TTC549 (cell line): ENCODE measurements at regions not wholly inside any gene's neighbourhood (a gene's known extent, or its start where the extent isn't known, plus 50 kb on each side); places are given as distances from the start of the nearest gene placed in this dataset.

Source experiments
- FAIRE-seq: peaks from 2 replicates; lab custom pipeline; 2012; peaks lifted over from hg19 to GRCh38; lab: Jason Lieb, UNC

GRCh38 chr2:238635647-238636051, 208.9 kb downstream of the ASB1 start:
- no peak for FAIRE-seq

DNA sequence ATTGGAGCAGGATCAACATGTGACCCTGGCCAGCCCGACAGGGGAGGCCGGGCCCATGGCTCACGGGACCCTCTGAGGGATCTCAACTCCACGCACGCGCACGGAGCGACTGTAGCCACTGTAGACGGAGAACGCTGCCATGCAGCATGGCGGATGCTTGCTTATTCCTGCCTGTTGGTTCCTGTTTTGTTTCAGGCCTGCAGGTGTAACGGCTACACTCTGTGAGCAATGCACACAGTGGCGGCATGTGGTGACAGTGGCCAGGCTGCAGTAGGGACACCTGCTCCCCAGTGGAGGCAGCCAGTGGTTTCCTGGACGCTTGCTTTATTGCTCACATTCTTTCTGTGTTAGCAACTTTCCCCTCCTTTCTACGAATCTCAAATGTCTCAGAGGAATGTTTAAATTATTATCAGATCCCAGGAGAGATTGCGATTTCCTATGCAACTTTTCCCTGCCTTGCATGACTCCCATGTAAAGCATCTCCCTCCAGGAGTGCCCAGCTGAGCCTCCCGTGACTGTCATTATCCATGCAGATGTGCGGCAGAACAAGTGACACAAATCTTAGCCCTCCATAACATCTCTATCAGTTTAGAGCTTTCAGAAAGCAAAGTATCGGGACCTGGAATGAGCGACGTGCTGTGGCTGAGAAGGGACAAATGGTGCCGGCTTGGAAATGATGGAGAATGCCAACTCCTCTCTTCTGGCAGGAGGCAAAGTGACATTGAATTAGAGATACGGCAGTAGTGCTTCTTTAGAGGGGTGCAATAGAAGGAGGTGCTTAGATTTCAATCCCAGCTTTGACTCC, 209.7 kb downstream of the ASB1 start:
- no peak for FAIRE-seq

GRCh38 chr2:238638100-238638981, 209.5 kb upstream of the TWIST2 start:
- FAIRE-seq, result no peak

DNA sequence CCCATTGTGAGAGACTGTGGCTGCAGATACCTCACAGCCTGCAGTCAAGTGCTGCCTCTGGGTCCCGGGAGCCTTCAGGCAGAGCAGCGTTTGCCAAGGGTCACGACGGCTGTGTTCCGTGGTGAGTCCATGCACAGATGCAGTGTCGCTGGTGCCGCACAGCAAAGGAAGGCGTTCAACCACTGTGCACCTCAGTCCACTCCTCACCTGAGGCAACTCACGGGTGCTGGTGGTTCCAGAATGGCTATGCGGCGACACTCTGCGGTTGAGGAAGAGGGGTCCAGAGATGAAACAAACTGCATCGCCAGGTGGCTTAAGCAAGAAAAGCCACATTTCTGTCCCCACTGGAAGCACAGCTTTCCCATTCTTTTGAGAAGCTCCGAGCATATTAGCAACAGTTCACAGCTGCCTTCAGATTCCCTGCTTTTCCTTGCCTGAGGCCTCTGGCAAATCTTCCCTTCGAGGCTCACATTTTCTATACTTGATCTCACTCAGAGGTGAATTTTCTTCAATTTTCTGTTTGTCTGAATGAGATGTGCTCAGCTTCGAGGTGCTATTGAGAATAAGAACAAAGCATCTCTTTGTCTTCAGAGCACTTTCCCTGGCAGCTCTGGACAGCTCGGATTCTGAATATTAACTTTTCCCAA, 208.8 kb upstream of the TWIST2 start:
- FAIRE-seq, result no peak

- no peak for FAIRE-seq
Measured at GRCh38 chr2:238640486-238640885, 207.4 kb upstream of the TWIST2 start.

DNA sequence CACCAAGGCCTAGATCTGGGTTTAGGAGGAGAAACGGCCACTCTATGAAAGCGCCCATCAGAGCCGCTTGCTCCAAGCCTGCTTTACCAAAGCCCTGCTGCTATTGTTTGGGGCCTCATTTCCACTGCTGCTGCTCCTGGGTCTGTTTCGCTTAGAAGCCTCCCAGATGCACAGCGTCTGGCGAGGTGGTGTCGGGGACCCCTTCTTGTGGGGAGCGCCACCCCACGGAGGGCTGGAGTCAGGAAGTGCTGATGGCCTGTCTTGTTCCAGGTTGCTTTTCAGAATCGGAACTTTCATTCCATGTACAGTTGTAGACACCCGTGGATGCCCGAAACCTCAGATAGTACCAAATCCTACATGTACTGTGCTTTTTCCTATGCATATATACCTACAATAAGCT, 204.9 kb upstream of the TWIST2 start:
- FAIRE-seq, result no peak

DNA sequence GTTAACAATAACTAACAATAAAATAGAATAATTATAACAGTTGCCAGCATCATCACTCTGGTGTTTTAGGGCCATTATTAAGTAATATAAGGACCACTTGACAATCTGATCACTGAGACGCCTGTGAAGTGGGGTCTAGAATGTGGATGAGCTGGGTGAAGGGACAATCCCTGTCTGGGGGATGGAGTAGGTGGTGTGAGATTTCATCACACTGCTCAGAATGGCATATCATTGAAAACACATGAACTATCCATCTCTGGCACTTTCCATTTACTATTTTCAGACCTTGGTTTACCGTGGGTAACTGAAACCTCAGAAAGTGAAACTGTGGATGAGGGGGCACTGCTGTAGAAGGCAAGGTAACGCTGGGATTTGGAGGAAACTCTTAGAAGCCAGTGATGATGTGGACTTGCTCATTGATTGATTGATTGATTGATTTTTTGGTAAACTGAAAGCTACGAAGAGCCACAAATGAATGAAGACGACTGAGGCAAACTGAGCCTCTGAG, 204.4 kb upstream of the TWIST2 start:
- FAIRE-seq, result no peak

- no peak for FAIRE-seq
Measured at GRCh38 chr2:238644095-238645081, 203.5 kb upstream of the TWIST2 start.

DNA sequence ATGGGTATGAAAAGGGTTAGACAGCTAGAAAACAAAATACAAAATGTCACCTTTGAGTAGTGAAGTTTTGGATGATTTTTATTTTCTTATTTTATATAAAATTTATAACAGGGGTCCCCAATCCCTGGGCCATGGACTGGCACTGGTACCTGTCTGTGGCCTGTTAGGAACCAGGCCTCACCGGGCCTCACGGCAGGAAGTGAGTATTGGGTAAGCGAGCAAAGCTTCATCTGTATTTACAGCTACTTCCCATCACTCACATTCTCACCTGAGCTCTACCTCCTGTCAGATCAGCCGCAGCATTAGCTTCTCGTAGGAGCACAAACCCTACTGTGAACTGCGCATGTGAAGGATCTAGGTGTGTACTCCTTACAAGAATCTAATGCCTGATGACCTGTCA, 202.8 kb upstream of the TWIST2 start:
- FAIRE-seq, result no peak

DNA sequence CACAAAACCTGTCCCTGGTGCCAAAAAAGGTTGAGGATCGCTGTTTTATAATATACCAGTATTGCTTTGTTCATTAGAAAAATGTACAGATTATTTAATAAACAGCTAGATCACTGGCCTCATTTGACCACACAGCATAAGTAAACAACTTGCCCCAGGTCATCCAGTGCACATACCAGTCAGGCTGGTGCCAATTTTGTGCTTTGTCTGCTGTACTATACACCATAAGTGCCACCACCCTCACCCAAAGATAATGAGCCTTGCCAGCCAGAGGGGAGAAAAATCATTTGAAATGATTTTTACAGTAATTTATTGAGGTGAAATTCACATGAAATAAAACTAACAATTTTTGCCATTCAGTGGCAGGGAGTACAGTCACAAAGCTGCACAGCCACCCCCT, 202.2 kb upstream of the TWIST2 start:
- FAIRE-seq, result no peak

GRCh38 chr2:238646281-238646680, 201.6 kb upstream of the TWIST2 start:
- no peak for FAIRE-seq

DNA sequence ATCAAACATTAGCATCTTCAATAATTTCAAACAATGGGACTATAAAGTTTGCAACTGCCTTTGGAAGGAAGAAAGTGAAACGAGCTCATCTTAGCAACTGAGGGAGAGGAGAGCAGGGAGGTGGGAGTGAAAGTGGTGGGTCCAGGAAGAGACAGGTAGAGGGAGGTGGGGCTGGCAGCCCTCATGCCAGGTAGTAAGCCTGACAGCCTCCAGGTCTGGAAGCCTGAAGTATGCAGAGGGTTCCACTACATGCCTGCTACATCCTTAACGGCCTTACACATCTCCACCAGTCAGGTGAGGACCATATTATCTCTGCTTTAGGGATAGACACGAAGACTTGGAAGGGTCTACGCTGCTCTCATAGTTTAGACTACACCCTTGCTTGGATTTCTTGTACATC, 201.1 kb upstream of the TWIST2 start:
- FAIRE-seq, result no peak

DNA sequence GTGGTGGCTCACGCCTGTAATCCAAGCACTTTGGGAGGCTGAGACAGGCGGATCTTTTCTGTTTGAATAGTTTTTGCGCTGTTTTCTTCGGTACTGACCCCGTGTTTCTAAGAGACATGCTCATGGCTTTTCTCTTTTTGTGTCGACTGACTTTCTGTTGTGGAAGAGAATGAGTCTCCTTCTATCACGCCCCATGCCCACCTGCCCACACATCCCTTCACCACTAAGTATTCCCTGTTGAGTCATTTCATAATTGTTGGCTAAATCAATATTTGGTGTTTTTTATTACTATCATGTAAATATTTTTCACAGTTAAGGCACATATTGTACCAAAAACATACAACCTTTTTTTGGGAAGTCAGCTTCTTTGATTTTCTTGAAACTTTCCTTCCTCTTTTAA, 198.8 kb upstream of the TWIST2 start:
- no peak for FAIRE-seq

DNA sequence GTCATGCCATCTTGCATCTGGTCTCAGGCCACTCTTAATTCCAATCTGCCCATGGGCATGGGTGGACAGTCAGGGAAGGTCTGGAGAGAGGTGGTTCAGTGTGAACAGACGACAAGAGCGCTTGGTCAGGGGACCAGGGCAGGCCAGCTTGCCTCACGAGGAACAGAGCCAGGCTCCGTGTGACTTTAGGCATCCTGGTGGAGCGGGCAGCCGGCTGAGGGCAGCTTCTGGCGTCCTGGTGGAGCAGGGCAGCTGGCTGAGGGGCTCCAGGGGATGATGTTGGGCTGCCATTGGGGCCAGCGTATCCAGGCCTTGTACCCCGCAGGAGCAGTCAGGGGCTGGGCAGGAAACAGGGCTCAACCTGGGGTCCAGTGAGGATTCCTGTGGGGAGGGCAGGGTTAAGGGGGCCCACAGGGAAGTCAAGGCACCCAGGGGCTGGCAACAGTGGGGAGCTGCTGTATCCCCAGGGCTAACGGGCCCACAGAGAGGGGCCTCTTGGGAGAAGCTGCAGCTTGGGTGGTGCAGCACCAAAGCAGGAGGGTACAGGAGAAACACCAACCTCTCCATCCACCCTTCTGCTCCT, 197.9 kb upstream of the TWIST2 start:
- FAIRE-seq, result no peak

GRCh38 chr2:238650536-238650935, 197.3 kb upstream of the TWIST2 start:
- no peak for FAIRE-seq

DNA sequence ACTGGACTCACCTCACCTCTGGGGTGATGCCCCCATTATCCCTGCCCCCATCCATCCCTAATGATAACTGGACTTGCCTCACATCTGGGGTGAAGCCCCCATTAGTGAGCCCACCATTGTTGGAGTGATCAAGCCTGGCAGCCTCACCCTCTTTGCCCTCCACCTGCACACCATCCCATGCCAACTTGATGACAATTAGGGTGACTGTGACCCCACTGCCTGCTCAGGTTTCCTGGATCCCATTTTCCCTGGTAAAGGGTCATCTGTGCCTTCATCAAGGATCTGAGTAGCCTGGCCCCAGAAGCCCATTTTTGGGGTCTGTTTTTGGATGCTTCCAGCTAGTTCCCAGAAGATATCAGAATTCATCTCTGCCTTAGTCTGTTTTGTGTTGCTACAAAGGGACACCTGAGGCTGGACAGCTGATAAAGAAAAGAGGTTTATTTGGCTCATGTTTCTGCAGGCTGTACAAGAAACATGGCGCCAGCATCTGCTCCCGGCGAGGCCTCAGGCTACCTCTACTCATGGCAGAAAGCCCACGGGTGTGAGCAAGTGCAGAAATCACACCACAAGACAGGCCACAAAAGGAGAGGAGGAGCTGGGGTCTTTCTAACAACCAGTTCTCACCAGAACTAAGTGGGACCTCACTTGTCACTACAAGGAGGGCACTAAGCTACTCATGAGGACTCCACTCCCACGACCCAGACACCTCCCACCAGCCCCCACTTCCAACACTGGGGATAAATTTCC, 196.4 kb upstream of the TWIST2 start:
- no peak for FAIRE-seq

- no peak for FAIRE-seq
Measured at GRCh38 chr2:238652053-238652770, 195.7 kb upstream of the TWIST2 start.

- no peak for FAIRE-seq
Measured at GRCh38 chr2:238652771-238653157, 195.1 kb upstream of the TWIST2 start.

GRCh38 chr2:238653431-238654109, 194.3 kb upstream of the TWIST2 start:
- no peak for FAIRE-seq
